H9 (cell line): ENCODE measurements at regions not wholly inside any gene's neighbourhood (a gene's known extent, or its start where the extent isn't known, plus 50 kb on each side); places are given as distances from the start of the nearest gene placed in this dataset.

Source experiments
- DNase-seq: peaks from one replicate; pipeline ENCODE4 v3.0.0-alpha.2; 2017
- H2AFZ ChIP-seq: one replicate; pipeline ENCODE4 v1.6.1; 2013; ENCODE audit warnings: mild to moderate bottlenecking, low read length, control low read depth, moderate library complexity
- H2AK5ac ChIP-seq: 2 replicates; pipeline ENCODE4 v1.6.1; 2013; ENCODE audit warnings: low read length, control low read depth, mixed read lengths; ENCODE audit not compliant: insufficient read length
- H2BK120ac ChIP-seq: one replicate; pipeline ENCODE4 v1.6.1; 2013; ENCODE audit warnings: low read depth, mild to moderate bottlenecking, low read length, control low read depth, inconsistent platforms; ENCODE audit not compliant: poor library complexity, severe bottlenecking
- H2BK12ac ChIP-seq: 2 replicates; pipeline ENCODE4 v1.6.1; 2013; ENCODE audit warnings: low read length, control low read depth, mixed read lengths, low read depth; ENCODE audit not compliant: insufficient read length
- H2BK15ac ChIP-seq: 2 replicates; pipeline ENCODE4 v1.6.1; 2013; ENCODE audit warnings: low read depth, low read length, control low read depth
- H2BK20ac ChIP-seq: one replicate; pipeline ENCODE4 v1.6.1; 2013; ENCODE audit warnings: low read depth, mild to moderate bottlenecking, low read length, control low read depth, inconsistent platforms; ENCODE audit not compliant: poor library complexity, severe bottlenecking
- H2BK5ac ChIP-seq: 2 replicates; pipeline ENCODE4 v1.6.1; 2013; ENCODE audit warnings: low read length, control low read depth, mixed read lengths; ENCODE audit not compliant: insufficient read length
- H3K14ac ChIP-seq: 2 replicates; pipeline ENCODE4 v1.6.1; 2013; ENCODE audit warnings: low read length, control low read depth; ENCODE audit not compliant: insufficient read depth
- H3K18ac ChIP-seq: 2 replicates; pipeline ENCODE4 v1.6.1; 2013; ENCODE audit warnings: low read depth, mild to moderate bottlenecking, mixed read lengths, low read length, control low read depth; ENCODE audit not compliant: insufficient read length
- H3K23ac ChIP-seq: 2 replicates; pipeline ENCODE4 v1.6.1; 2013; ENCODE audit warnings: low read length, control low read depth, mixed read lengths, low read depth; ENCODE audit not compliant: insufficient read length
- H3K23me2 ChIP-seq: 2 replicates; pipeline ENCODE4 v1.6.1; 2013; ENCODE audit warnings: low read depth, mild to moderate bottlenecking, mixed read lengths, low read length, control low read depth; ENCODE audit not compliant: insufficient read length, poor library complexity, severe bottlenecking
- H3K27ac ChIP-seq: 2 replicates; pipeline ENCODE4 v1.5.1; 2013; ENCODE audit warnings: low read length, control low read depth, mixed read lengths, low read depth; ENCODE audit not compliant: insufficient read length
- H3K27me3 ChIP-seq: 2 replicates; pipeline ENCODE4 v1.6.1; 2013; ENCODE audit warnings: low read length, control low read depth, inconsistent platforms; ENCODE audit not compliant: insufficient read depth
- H3K4ac ChIP-seq: 2 replicates; pipeline ENCODE4 v1.6.1; 2013; ENCODE audit warnings: low read depth, mild to moderate bottlenecking, control low read depth, inconsistent platforms, low read length, moderate library complexity
- H3K4me1 ChIP-seq: 2 replicates; pipeline ENCODE4 v1.6.1; 2013; ENCODE audit warnings: low read length, control low read depth, inconsistent platforms; ENCODE audit not compliant: insufficient read depth
- H3K4me2 ChIP-seq: 2 replicates; pipeline ENCODE4 v1.6.1; 2013; ENCODE audit warnings: low read length, control low read depth, mixed read lengths; ENCODE audit not compliant: insufficient read length, insufficient read depth
- H3K56ac ChIP-seq: 2 replicates; pipeline ENCODE4 v1.6.1; 2013; ENCODE audit warnings: low read depth, mild to moderate bottlenecking, mixed read lengths, low read length, control low read depth; ENCODE audit not compliant: insufficient read length
- H3K79me1 ChIP-seq: 2 replicates; pipeline ENCODE4 v1.6.1; 2013; ENCODE audit warnings: low read depth, mild to moderate bottlenecking, moderate library complexity, low read length, control low read depth, inconsistent platforms; ENCODE audit not compliant: insufficient read depth, poor library complexity, severe bottlenecking
- H3K79me2 ChIP-seq: 2 replicates; pipeline ENCODE4 v1.6.1; 2013; ENCODE audit warnings: low read length, control low read depth, inconsistent platforms; ENCODE audit not compliant: insufficient read depth
- H3K9ac ChIP-seq: 2 replicates; pipeline ENCODE4 v1.6.1; 2013; ENCODE audit warnings: low read length, control low read depth, mixed read lengths; ENCODE audit not compliant: insufficient read length; ENCODE audit errors: extremely low read depth
- H3K9me3 ChIP-seq: one replicate; pipeline ENCODE4 v1.6.1; 2013; ENCODE audit warnings: low read depth, low read length, inconsistent platforms; ENCODE audit not compliant: control insufficient read depth
- H3T11ph ChIP-seq: one replicate; pipeline ENCODE4 v1.6.1; 2013; ENCODE audit warnings: mild to moderate bottlenecking, low read length, control low read depth, inconsistent platforms
- H4K20me1 ChIP-seq: one replicate; pipeline ENCODE4 v1.6.1; 2013; ENCODE audit not compliant: control insufficient read depth, insufficient read length, insufficient read depth
- H4K5ac ChIP-seq: 2 replicates; pipeline ENCODE4 v1.6.1; 2013; ENCODE audit warnings: low read depth, mild to moderate bottlenecking, mixed read lengths, low read length, control low read depth; ENCODE audit not compliant: insufficient read length
- H4K8ac ChIP-seq: replicated peaks from 2 replicates; pipeline ENCODE4 v1.6.1; 2013; ENCODE audit warnings: low read length, control low read depth, mixed read lengths, low read depth; ENCODE audit not compliant: insufficient read length
- H4K91ac ChIP-seq: 2 replicates; pipeline ENCODE4 v1.6.1; 2013; ENCODE audit warnings: low read depth, mild to moderate bottlenecking, moderate library complexity, mixed read lengths, low read length, control low read depth; ENCODE audit not compliant: insufficient read length
- H3K27ac Mint-ChIP-seq, 3 experiments: 2 replicates in 2 of 3; 3 replicates in 1 of 3; pipeline ENCODE4 v1.8.0; 2020 to 2021; ENCODE audit warnings: mixed read lengths in 3 of 3, mild to moderate bottlenecking in 1 of 3, moderate library complexity in 1 of 3
- H3K27me3 Mint-ChIP-seq: 2 replicates; pipeline ENCODE4 v1.8.0; 2021; ENCODE audit warnings: low read depth, mild to moderate bottlenecking, moderate library complexity, mixed read lengths
- H3K36me3 Mint-ChIP-seq, 3 experiments: 2 replicates in 2 of 3; 3 replicates in 1 of 3; pipeline ENCODE4 v1.8.0; 2020 to 2021; ENCODE audit warnings: low read depth in 3 of 3, mixed read lengths in 3 of 3; ENCODE audit not compliant: insufficient read depth in 1 of 3
- H3K4me1 Mint-ChIP-seq, 2 experiments: 2 replicates each; pipeline ENCODE4 v1.8.0; 2020; ENCODE audit warnings: mixed read lengths in 2 of 2
- H3K4me3 Mint-ChIP-seq, 2 experiments: 2 replicates in 1 of 2; 3 replicates in 1 of 2; pipeline ENCODE4 v1.8.0; 2020 to 2021; ENCODE audit warnings: mild to moderate bottlenecking in 2 of 2, mixed read lengths in 2 of 2, moderate library complexity in 1 of 2
- H3K9me3 Mint-ChIP-seq, 2 experiments: 2 replicates in 1 of 2; 3 replicates in 1 of 2; pipeline ENCODE4 v1.8.0; 2020; ENCODE audit warnings: mild to moderate bottlenecking in 2 of 2, mixed read lengths in 2 of 2, moderate library complexity in 1 of 2
- WGBS: extraction: QIAGEN DNeasy Blood & Tissue Kit; methylation state at CpG from one replicate; pipeline ENCODE4 v1.1.7; 2013; ENCODE audit warnings: missing lambda C conversion rate, low lambda C conversion rate, mixed read lengths; ENCODE audit not compliant: insufficient read length; ENCODE audit errors: extremely low coverage; 5-methylcytosine and 5-hydroxymethylcytosine counted together
- TF ChIP-seq, protein P1 (sequence below): fragments of 200-600 bp; sonication (generic); conservative IDR thresholded peaks from 3 replicates; pipeline ENCODE4 v1.8.0; 2021; ENCODE audit warnings: antibody characterized with exemption, mild to moderate bottlenecking

DNA sequence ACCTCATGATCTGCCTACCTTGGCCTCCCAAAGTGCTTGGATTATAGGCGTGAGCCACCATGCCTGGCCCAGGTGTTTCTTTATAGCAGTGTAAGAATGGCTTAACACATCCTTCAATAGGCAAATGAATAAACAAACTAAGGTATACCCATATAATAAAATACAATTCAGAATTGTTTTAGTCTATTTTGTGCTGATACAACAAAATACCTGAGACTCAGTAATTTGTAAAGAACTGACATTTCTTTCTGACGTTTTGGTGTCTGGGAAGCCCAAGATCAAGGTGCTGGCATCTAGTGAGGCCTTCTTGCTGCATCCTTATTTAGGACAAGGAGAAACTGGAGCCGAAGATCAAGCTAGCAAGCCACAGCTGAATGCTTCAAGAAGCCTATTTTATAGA lies 1372.1 kb upstream of the DDX18 start:
- H3K27me3 Mint-ChIP-seq = no peaks in the 10 kb centered on the region
- H3K9me3 Mint-ChIP-seq = peaks cover 15 to 18% of the 10 kb centered on the region in 2 experiments; a peak in 4 of 5 replicates
- H3T11ph ChIP-seq = no peak overlapping the region
- no CpG with 5 or more reads among the region's 3 CpGs for WGBS
- H3K4me1 ChIP-seq = no peaks in the 10 kb centered on the region
- H3K4me2 ChIP-seq = no peak overlapping the region
- H3K4me1 Mint-ChIP-seq = no peaks in the 10 kb centered on the region
- H2BK5ac ChIP-seq = no peak overlapping the region
- no peak overlapping the region for H3K4ac ChIP-seq
- H3K79me1 ChIP-seq = no peaks in the 10 kb centered on the region
- H3K36me3 Mint-ChIP-seq = peaks cover 3 to 16% (median 5%) of the 10 kb centered on the region in 3 experiments; a peak in 4 of 7 replicates
- H2BK120ac ChIP-seq = no peak overlapping the region
- H3K56ac ChIP-seq = no peak overlapping the region
- no peak overlapping the region for H2AK5ac ChIP-seq
- no peaks in the 10 kb centered on the region for H4K20me1 ChIP-seq
- H4K5ac ChIP-seq = no peak overlapping the region
- no peaks in the 10 kb centered on the region for H3K9me3 ChIP-seq
- H3K18ac ChIP-seq = no peak overlapping the region
- no peak overlapping the region for H3K23ac ChIP-seq
- H2BK20ac ChIP-seq = no peak overlapping the region
- H3K79me2 ChIP-seq = no peaks in the 10 kb centered on the region
- DNase-seq = no peak
- H3K23me2 ChIP-seq = no peaks in the 10 kb centered on the region
- H2AFZ ChIP-seq = no peak overlapping the region
- H3K27ac Mint-ChIP-seq = no peak overlapping the region
- no peak overlapping the region for H4K8ac ChIP-seq
- no peak overlapping the region for H2BK15ac ChIP-seq
- H3K27me3 ChIP-seq = no peaks in the 10 kb centered on the region
- H3K9ac ChIP-seq = no peak overlapping the region
- no peak overlapping the region for H3K14ac ChIP-seq
- TF ChIP-seq, protein P1, sequence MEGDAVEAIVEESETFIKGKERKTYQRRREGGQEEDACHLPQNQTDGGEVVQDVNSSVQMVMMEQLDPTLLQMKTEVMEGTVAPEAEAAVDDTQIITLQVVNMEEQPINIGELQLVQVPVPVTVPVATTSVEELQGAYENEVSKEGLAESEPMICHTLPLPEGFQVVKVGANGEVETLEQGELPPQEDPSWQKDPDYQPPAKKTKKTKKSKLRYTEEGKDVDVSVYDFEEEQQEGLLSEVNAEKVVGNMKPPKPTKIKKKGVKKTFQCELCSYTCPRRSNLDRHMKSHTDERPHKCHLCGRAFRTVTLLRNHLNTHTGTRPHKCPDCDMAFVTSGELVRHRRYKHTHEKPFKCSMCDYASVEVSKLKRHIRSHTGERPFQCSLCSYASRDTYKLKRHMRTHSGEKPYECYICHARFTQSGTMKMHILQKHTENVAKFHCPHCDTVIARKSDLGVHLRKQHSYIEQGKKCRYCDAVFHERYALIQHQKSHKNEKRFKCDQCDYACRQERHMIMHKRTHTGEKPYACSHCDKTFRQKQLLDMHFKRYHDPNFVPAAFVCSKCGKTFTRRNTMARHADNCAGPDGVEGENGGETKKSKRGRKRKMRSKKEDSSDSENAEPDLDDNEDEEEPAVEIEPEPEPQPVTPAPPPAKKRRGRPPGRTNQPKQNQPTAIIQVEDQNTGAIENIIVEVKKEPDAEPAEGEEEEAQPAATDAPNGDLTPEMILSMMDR = no peak
- H2BK12ac ChIP-seq = no peak overlapping the region
- H3K27ac ChIP-seq = no peak overlapping the region
- no peak overlapping the region for H4K91ac ChIP-seq
- no peak overlapping the region for H3K4me3 Mint-ChIP-seq
